Spleen (tissue), 11 donors: ENCODE measurements at regions not wholly inside any gene's neighbourhood (a gene's known extent, or its start where the extent isn't known, plus 50 kb on each side); places are given as distances from the start of the nearest gene placed in this dataset.
"Not testable (repeated sequence)": the region's sequence is repeated elsewhere in the genome, so short reads cannot be mapped to it uniquely, and the experiment has no call there.

Experiments used
- DNase-seq: peaks from one replicate; pipeline ENCODE4 v3.0.0-alpha.2; 2020
- H3K27ac ChIP-seq, 8 donors: fragments of 200-600 bp; sonication (generic) in 7 of 8; 1 replicate in 4 of 8; 2 replicates in 4 of 8; pipeline versions ENCODE4 v1.5.0 to v1.8.0; 2016 to 2021; ENCODE audit warnings: inconsistent platforms in 4 of 8, mild to moderate bottlenecking in 4 of 8, moderate library complexity in 1 of 8
- H3K27me3 ChIP-seq, 7 donors: fragments of 200-600 bp; sonication (generic) in 6 of 7; replicated peaks in 1 of 7; 1 replicate in 4 of 7; 2 replicates in 3 of 7; pipeline versions ENCODE4 v1.5.0 to v1.8.0; 2016 to 2021; ENCODE audit warnings: inconsistent platforms in 3 of 7, mild to moderate bottlenecking in 1 of 7
- H3K36me3 ChIP-seq, 6 donors: fragments of 200-600 bp; sonication (generic) in 5 of 6; 1 replicate in 4 of 6; 2 replicates in 2 of 6; pipeline versions ENCODE4 v1.5.0 to v1.8.0; 2016 to 2021; ENCODE audit warnings: inconsistent platforms in 2 of 6
- H3K4me1 ChIP-seq, 6 donors: fragments of 200-600 bp; sonication (generic) in 5 of 6; 1 replicate in 3 of 6; 2 replicates in 3 of 6; pipeline versions ENCODE4 v1.5.0 to v1.8.0; 2016 to 2021; ENCODE audit warnings: inconsistent platforms in 3 of 6
- H3K4me3 ChIP-seq, 8 donors: fragments of 200-600 bp; sonication (generic) in 7 of 8; 1 replicate in 4 of 8; 2 replicates in 4 of 8; pipeline versions ENCODE4 v1.5.0 to v1.8.0; 2016 to 2021; ENCODE audit warnings: inconsistent platforms in 4 of 8, mild to moderate bottlenecking in 4 of 8, moderate library complexity in 2 of 8
- H3K9me3 ChIP-seq, 8 donors: fragments of 200-600 bp; sonication (generic) in 7 of 8; 1 replicate in 4 of 8; 2 replicates in 4 of 8; pipeline versions ENCODE4 v1.5.0 to v1.8.0; 2016 to 2021; ENCODE audit warnings: inconsistent platforms in 4 of 8
- CTCF ChIP-seq, 11 experiments: fragments of 200-600 bp in 7 of 11; fragments of 450-650 bp in 4 of 11; sonication (generic) in 4 of 11; IDR thresholded peaks in 8 of 11; conservative IDR thresholded peaks in 3 of 11; 1 replicate in 7 of 11; 2 replicates in 4 of 11; pipeline versions ENCODE4 v1.4.0 to v1.8.0; 2016 to 2021; ENCODE audit warnings: antibody characterized with exemption in 11 of 11, inconsistent platforms in 4 of 11, mild to moderate bottlenecking in 1 of 11
- POLR2A ChIP-seq, 3 donors: fragments of 450-650 bp; IDR thresholded peaks; one replicate each; pipeline ENCODE4 v1.5.1; 2017; ENCODE audit warnings: antibody characterized with exemption in 3 of 3, mild to moderate bottlenecking in 1 of 3
- POLR2AphosphoS5 ChIP-seq, 3 donors: sonication (generic); formaldehyde crosslinking; IDR thresholded peaks; one replicate each; pipeline ENCODE4 v1.5.1; 2017; ENCODE audit warnings: antibody characterized with exemption in 3 of 3
- WGBS, 5 donors: extraction: QIAGEN DNeasy Blood & Tissue Kit in 3 of 5; methylation state at CpG; one replicate each; pipeline versions ENCODE4 v1.1.5 to v1.1.7; 2013 to 2018; 5-methylcytosine and 5-hydroxymethylcytosine counted together
- intact Hi-C: fragments of 100-400 bp; cut with DNase I; formaldehyde crosslinking; loops from one replicate; pipeline ENCODE4 v1.15.0; 2023; ENCODE audit warnings: low total_unique reads
- donor health status: healthy with polysubstance abuse.
- donor health status: DM: no; HTN: no; CAD: no; lungs with moderate emphysema.
- donor health status: DM: no; HTN: no; CAD: no.
- donor health status: Bipolar disorder and iron deficiency.
- donor health status: healthy.
- donor health status: DM: no; HTN: no; CAD: no.
- donor health status: DM: yes; HTN: yes; CAD: no.

DNA sequence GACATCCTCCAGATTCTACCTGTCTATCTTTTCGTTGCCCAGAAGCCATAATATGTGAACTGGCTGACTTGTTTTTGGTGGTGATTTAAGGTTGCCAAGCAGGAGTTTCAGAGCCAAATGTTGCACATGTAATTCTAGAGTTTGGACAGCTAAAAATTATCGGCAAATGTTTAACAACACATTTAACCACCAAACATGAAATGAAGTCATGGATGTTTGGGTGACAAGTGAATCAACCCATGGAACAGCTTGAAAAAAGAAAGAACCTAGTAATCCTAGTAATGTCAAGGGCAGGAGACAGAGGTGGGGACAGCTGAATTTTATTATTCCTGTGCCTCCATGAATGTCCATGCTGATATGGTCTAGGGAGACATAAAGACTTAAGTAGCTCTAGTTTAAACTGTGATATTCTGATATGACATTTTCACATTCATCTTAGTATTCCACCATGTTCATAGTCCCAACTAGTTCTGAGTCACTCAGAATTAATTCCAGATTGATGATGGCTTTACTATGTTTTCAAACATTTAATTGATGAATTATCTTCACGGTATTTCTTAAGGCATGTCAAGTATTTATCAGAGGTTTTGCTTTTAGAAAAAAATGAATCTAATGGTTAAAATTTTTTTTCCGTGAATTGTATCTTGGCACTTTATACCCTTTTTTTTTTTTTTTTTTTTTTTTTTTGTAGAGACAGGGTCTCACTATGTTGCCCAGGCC lies 101.7 kb downstream of the SOCS6 start:
- no peak for DNase-seq
- no peak for TF ChIP-seq POLR2AphosphoS5 (IDR thresholded peaks at IDR 0.05)
- Histone ChIP-seq H3K4me1 (no peaks in the 10 kb centered on the region), H3K27me3 (no peaks in the 10 kb centered on the region), H3K9me3 (no peaks in the 10 kb centered on the region), H3K4me3 (no peak overlapping the region), H3K36me3 (no peaks in the 10 kb centered on the region), H3K27ac (no peak overlapping the region)
- intact Hi-C loops: no loop called here
- 72 to 85% (median 80%) methylated on average over 4 of the region's 4 CpGs for WGBS, 5 donors

- 86 to 93% (median 91%) methylated on average over 5 of the region's 5 CpGs for WGBS, 5 donors
- intact Hi-C loops, H3K4me1 ChIP-seq: not testable (repeated sequence)
These were observed 100.2 kb downstream of the SOCS6 start for GRCh38 chr18:70389036-70389435.

DNA sequence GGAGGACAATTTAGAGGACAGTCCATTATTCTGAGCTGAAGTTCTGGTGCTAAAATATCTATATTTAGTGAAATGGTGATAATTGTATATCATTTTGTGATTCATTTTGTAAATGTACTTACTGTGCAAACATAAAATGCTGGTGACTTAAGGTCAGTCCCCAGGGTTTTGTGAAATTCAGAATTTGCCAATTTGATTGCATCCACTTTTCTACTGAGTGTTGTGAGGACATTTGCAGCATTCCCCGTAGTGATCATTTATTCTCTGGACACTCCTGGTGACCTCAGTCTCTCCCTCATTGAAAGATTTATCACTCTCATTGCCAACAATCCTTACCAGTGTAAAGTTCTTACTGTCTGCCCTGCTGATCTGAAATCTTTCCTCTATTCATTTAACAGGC lies 98.2 kb downstream of the SOCS6 start:
- Histone ChIP-seq H3K27ac (no peak overlapping the region), H3K27me3 (no peaks in the 10 kb centered on the region), H3K4me3 (no peak overlapping the region), H3K9me3 (no peaks in the 10 kb centered on the region), H3K36me3 (no peaks in the 10 kb centered on the region), H3K4me1 (no peaks in the 10 kb centered on the region)
- no peak for DNase-seq
- TF ChIP-seq POLR2AphosphoS5 (IDR thresholded peaks at IDR 0.05): no peak
- no peak for TF ChIP-seq POLR2A (IDR thresholded peaks at IDR 0.05)
- no peak for TF ChIP-seq CTCF (IDR thresholded peaks at IDR 0.05 in 8 of 11, conservative IDR thresholded peaks at IDR 0.05 in 3 of 11)
- 68 to 91% (median 79%) methylated on average over 1 of the region's 1 CpG for WGBS, 5 donors
- intact Hi-C loops: no loop called here

More at GRCh38 chr18:70389036-70389435, 100.2 kb downstream of the SOCS6 start:
- H3K27me3 ChIP-seq, H3K4me3 ChIP-seq, H3K9me3 ChIP-seq, H3K27ac ChIP-seq, DNase-seq, H3K36me3 ChIP-seq: not testable (repeated sequence)

- Histone ChIP-seq H3K27ac (no peak overlapping the region), H3K4me3 (no peak overlapping the region), H3K9me3 (no peaks in the 10 kb centered on the region), H3K4me1 (no peaks in the 10 kb centered on the region), H3K36me3 (no peaks in the 10 kb centered on the region), H3K27me3 (peaks cover 0 to under 1% (median 0%) of the 10 kb centered on the region in 7 donors)
- intact Hi-C loops: no loop called here
- WGBS, 5 donors: 86 to 97% (median 89%) methylated on average over 3 of the region's 3 CpGs
- no peak for TF ChIP-seq CTCF (IDR thresholded peaks at IDR 0.05 in 8 of 11, conservative IDR thresholded peaks at IDR 0.05 in 3 of 11)
- no peak for TF ChIP-seq POLR2AphosphoS5 (IDR thresholded peaks at IDR 0.05)
- no peak for TF ChIP-seq POLR2A (IDR thresholded peaks at IDR 0.05)
- no peak for DNase-seq
These were observed 97.7 kb downstream of the SOCS6 start for GRCh38 chr18:70386582-70386981.

DNA sequence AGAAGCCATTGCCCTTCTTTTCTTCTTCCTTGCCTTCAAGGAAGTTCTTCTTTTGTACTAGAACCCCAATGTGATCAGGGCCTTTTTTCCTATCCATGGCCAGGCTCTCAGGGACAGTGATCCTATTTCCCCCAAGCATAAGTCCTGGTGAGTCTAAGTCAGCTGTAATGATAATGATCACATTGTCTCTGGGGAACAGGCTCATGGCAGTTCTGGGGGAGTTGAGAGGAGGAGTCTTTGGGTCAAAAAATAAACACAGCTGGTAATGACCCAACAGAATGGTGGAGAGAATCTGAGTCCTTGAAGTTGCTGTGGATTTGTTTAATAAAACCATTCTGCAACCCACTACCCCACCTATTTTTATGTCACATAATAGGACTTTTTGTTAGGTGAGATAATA lies 96.6 kb downstream of the SOCS6 start:
- H3K27me3 ChIP-seq: peaks cover 0 to 5% (median 0%) of the 10 kb centered on the region in 7 donors
- intact Hi-C loops: no loop called here
- no peaks in the 10 kb centered on the region for H3K36me3 ChIP-seq
- DNase-seq: no peak
- no peak overlapping the region for H3K27ac ChIP-seq
- no peak overlapping the region for H3K4me3 ChIP-seq
- no peaks in the 10 kb centered on the region for H3K9me3 ChIP-seq
- TF ChIP-seq CTCF (IDR thresholded peaks at IDR 0.05 in 8 of 11, conservative IDR thresholded peaks at IDR 0.05 in 3 of 11) (no peak), POLR2AphosphoS5 (IDR thresholded peaks at IDR 0.05) (no peak), POLR2A (IDR thresholded peaks at IDR 0.05) (no peak)
- no peaks in the 10 kb centered on the region for H3K4me1 ChIP-seq
